COLO668 (cell line): ENCODE measurements at regions not wholly inside any gene's neighbourhood (a gene's known extent, or its start where the extent isn't known, plus 50 kb on each side); places are given as distances from the start of the nearest gene placed in this dataset.
A peak's percentile ranks its signal among the peaks of the same experiment; 100 is the strongest.

ENCODE experiments used
- DNase-seq: peaks from one replicate; lab custom pipeline; 2025; ENCODE audit not compliant: unreplicated experiment; lab: John Stamatoyannopoulos, UW

DNA sequence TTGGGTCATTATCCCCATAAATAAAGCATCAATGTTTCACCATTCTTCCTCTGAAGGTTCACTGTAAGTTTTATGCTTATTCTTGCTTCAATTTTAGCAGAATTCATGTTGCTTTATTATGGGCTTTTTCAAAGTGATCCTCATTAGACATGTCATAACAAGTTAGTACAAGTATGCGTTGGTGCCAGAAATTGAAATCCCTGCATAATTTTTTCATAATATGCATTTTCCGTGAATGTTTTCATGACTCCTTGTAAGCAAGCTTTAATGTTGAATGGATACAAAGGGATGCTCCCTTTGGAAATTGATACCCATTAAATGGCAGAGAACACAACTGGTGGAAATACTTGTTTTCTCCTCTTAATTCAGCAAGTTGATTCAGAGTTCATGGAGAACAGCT is 179.7 kb downstream of the ST6GAL2 start:
- no peak for DNase-seq

DNA sequence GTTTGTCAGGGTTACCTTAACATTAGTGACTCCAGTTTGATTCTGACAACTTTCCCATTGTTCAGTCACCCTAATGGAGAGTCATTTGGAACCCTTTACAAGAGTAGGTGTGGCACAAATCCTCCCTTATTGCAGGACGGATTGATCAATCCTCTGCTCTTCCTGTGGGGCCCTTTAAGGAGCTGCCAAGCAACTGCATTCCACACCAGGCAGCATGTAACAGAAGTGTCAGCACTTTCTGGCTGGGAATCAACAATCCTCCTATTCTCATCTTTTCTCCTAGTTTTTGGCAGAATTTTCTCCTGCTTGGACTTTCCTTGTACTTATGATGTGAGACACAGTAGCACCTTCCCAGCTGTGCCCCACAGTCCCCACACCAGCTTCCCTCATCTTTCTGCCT is 177.8 kb downstream of the ST6GAL2 start:
- DNase-seq, result no peak

DNA sequence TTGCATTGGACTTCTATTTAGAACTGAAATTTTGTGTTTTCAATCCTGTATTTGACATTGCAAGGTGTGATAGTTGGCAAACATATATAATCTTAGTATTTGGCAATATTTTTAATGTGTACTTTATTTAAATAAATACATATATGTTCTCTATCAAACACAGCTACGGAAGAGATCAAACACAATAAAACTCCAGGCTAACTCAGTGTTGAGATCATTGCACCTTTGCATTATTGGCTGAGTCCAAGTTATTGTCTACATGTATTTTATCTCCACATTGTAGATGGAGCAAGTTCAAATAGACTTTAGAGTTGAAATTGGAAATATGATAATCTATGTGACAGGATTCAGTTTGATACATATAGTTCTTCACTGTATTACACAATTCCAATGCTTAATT is 176.7 kb downstream of the ST6GAL2 start:
- DNase-seq, result no peak

DNA sequence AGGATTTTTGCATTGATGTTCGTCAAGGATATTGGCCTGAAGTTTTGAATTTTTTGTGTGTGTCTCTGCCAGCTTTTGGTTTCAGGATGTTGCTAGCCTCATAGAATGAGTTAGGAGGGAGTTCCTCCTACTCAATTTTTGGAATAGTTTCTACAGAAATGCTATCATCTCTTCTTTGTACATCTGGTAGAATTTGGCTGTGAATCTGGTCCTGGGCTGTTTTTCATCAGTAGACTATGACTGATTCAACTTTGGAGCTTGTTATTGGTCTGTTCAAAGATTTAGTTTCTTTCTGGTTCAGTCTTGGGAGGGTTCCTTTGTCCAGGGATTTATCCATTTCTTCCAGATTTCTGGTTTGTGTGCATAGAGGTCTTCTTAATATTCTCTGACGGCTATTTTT is 166.7 kb downstream of the ST6GAL2 start:
- DNase-seq, result no peak

DNA sequence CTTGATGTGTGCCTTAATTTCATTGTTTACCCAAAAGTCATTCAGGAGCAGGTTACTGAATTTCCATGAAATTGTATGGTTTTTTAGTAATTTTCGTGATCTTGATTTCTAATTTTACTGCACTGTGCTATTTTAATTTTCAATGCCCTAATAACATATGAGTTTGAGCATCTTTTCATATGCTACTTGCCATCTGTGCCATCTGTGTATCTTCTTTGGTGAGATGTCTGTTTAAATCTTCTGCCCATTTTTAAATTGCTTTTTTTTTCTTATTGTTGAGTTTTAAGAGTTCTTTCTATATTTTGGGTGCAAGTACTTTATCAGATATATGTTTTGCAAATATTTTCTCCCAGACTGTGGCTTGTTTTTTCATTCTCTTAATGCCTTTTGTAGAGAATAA is 165.9 kb downstream of the ST6GAL2 start:
- no peak for DNase-seq

DNA sequence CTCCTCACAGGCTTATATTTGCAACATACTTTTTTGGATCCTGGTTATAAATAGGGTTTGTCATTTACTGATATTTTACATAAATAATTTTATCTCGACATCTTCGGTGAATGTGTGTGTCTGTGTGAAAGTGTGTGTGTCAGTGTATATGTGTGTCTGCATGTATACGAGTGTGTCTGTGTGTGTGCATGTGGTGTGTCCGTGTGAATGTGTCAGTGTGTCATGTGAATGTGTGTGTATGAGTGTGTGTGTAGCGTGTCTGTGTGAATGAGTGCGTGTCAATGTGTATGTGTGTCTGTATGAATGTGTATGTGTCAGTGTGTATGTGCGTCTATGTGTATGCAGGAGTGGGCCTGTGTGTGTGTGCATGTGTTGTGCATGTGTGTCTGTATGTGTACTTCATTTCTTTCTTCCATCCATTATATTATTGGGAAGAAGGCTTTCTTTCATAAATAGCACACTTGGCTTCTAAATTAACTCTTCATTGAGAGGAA is 161.6 kb downstream of the ST6GAL2 start:
- no peak for DNase-seq

DNA sequence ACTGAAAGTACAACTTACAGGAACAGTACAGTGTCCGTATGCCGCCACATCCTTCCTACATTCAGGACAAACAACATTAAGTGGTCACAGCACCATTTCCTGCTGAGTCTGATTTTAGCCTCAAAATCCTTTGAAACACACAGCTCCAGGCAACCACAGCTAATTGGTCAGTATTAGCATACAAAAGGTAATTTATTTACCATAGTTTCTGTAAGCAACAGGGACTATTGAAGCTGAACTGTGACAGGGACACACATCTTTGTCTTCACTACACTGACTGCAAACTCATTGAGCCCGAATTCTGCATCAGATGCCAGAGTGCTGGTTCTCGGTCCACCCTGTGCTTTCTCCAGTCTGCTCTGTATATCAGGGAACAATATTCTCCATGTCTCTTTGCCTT is 151.8 kb downstream of the ST6GAL2 start:
- DNase-seq, result no peak

DNA sequence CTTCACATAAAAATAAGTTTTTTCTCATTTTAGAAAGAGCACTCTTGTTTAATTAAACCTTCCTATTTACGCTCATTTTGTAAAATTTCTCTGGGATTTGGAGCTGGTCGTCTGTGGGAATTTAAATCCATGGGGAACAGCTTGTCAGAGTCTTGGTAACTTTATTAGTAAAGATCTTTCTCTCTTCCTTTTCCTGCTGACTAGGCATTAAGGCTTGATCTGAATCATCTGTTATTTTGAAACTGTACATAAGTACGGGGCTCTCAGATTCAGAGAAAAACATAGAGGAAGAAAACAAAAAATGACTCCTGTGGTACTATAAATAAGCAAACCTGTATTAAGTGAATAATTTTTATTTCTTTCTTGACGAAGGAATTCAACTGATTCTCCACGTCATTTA is 150.2 kb downstream of the ST6GAL2 start:
- DNase-seq, result no peak

DNA sequence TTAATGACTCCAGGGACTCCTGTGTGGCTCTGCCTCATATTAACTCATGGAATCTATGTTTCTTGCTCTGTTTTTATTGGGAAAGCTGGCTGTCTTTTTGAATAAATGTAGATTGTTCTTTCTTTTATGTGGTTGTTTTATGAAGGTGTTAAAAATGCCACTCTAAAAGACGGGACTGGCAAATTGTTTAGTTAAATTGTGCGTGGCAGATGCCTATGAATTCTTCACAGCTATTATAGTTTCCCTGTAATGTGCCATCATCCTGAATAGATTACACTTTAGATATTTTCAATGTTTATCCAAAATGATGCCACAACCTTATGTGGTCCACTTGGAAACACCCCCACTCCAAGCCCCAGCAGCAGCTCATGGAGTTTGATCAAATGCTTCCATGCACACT is 149.7 kb downstream of the ST6GAL2 start:
- no peak for DNase-seq

DNA sequence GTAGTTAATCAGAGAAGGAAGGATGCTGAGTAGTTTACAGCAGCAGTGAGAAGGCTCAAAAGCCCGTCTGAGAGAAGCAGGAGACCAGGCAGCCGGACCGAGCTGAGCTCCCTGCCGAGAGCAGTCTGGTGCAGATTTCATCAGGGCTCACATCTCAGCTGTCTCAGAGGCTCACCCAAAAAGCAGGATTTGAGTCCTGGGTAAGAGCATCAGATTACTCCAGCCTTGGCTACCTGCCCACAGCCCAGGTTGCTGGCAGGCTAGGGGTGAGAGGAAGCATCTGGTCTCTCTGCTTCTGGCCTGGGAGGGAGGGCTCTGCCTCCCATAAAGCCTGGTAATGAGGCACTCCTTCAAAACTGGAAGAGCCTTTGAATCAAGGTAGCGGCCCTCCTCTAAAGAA is 140.5 kb downstream of the ST6GAL2 start:
- peak; percentile 29 for DNase-seq

DNA sequence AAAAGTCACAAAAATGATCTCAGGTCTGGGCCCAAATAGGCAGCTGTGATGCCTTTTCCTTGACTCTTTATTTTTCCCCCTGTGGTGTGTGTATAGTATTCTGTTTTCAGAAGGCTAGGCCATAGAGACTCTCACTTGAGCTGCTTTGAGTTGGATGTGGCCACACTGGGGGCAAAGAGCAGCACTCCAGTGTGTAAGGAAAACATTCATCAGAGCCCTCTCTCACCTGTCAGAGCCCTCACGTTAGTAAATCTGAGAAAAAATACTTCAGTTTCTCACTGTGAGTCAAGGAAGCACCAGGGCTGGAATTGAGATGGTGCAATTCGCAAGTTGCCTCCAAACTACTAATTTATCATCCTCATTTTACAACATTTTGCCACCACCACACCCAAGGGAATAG is 136.1 kb downstream of the ST6GAL2 start:
- no peak for DNase-seq
